DMS153 treated with DMSO at 0.1 percent for 48 hours (cell line): ENCODE measurements at regions not wholly inside any gene's neighbourhood (a gene's known extent, or its start where the extent isn't known, plus 50 kb on each side); places are given as distances from the start of the nearest gene placed in this dataset.

ENCODE experiments used
- DNase-seq: peaks from one replicate; lab custom pipeline; 2025; ENCODE audit not compliant: unreplicated experiment; lab: John Stamatoyannopoulos, UW

DNA sequence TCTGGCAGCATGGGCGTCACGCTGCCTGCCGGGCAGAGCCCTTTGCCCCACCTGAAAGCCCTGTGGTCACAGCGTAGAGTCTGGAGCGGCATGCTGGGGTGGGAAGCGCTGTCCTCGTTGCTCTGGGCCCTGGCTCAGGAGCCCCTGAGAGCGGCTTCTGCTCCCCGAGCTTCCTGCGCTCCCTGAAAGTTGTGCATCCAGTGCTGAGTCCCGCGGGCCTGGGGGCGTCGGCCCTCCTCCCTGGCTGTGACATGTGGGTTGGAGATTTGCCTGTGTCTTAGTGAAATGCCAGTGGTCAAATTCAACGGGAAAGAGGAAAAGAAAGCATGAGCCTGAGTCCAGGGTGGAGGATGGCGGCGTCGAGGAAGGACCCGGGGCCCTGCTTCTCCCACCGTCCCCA is 1208.0 kb downstream of the BRD1 start:
- no peak for DNase-seq

- DNase-seq, result no peak
Observed at GRCh38 chr22:48618326-48618725, 1209.3 kb downstream of the BRD1 start.

GRCh38 chr22:48616656-48617055 is 1211.0 kb downstream of the BRD1 start:
- no peak for DNase-seq

DNA sequence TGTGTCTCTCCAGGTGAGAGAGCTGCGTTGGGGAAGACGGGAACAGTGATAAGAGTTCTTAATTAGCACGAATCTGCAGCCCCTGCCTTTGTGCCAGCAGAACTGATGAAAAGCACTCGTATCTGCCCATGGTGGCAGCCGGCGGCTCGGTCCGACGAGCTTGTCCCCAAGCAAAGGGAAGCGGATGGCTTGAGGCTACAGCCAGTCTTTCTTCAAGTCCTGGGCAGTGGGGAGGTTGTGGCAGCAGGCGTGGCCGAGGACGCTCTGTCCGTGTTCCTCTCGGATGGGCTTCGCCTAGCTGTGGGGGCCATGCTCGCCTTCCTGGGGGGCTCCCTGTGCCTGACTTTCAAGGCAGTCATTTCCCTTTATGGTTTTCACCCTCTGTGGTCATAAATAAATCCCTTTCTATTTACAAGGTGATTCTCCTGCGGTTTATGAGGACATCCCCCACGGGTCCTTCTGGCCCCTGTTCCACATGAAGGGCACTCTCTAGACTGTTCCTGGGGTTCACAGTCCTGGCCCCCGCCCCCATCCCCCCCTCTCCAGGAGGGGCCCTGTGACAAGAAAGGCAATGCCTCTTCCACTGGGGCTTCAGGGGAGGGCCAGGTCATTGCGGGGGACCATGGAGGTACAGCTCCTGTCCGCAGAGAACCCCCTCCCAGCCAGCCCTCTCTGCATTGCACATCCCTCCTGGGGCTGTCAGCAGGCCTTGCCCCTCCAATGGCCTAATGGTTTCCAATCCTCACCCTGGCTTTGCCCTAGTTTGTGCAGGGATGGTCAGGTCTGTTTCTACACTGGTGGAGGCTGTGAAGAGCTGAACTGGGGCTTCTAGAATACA is 1212.3 kb downstream of the BRD1 start:
- DNase-seq, result no peak

DNA sequence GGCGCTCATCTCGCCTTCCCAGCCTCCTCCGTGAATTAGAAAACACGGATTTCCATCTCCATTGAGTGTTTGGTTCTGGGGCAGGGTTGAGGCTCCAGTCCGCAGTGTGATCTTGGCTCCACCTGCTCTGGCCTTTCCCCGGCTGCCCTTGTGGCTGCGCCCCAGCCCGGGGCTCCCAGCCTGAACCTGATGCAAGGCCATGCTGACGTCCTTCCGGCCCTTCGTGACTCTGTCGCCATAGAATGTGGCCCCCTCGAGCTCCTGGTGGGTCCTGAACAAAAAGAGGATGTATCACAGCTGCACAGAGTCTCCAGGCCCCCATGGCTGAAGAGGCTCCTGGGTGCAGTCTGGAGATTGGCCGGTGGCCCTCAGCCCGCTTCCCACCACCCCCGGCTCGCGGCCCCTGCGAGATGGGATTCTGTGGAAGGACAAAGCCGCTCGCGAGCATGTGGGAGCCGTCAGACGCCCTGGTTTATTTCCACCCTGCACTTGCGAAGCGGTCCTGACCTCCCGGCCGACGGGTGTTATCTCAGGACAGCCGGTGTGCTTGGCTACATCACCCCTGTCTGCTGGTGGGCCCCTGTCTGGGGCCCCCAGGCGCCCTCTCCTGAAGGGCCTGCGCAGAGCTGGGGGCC is 1214.0 kb downstream of the BRD1 start:
- no peak for DNase-seq

GRCh38 chr22:48612077-48612995 is 1215.3 kb downstream of the BRD1 start:
- no peak for DNase-seq

- DNase-seq, result no peak
Observed at GRCh38 chr22:48609279-48609865, 1218.3 kb downstream of the BRD1 start.

DNA sequence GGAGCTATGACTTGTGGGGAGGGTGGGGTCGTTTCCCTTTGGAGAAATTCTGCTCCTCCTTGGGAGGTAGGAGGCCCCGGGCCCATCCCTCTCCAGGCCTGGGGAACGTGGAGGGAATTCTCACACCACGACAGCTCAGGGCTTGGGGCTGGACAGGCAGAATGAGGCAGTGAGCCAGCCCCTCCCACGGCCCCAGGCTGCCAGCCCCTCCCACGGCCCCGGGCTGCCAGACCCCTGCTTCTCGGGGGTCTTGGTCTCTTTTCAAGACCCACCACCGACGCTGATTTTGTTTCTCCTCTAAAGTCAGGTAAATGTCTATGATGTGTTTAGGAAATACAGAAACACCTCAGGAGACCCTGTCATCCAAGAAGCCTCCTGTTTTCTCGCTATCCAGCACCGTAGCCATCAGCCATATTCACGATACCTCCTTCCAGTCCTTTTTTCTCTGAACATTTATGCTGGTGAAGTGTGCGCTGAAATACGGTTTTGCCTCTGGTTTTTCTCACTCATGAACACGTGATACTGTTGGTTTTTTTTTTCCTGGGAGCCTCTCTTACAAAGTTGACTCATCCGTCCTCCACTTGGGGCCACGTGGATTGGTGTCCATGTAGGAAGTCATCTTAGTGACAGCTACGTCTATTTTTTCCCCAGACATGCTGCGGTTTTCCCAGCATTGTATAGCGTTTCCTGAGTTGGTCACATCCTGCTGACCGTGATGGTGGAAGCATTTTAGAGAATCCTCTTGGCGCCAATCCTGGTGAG is 1219.6 kb downstream of the BRD1 start:
- DNase-seq, result no peak

DNA sequence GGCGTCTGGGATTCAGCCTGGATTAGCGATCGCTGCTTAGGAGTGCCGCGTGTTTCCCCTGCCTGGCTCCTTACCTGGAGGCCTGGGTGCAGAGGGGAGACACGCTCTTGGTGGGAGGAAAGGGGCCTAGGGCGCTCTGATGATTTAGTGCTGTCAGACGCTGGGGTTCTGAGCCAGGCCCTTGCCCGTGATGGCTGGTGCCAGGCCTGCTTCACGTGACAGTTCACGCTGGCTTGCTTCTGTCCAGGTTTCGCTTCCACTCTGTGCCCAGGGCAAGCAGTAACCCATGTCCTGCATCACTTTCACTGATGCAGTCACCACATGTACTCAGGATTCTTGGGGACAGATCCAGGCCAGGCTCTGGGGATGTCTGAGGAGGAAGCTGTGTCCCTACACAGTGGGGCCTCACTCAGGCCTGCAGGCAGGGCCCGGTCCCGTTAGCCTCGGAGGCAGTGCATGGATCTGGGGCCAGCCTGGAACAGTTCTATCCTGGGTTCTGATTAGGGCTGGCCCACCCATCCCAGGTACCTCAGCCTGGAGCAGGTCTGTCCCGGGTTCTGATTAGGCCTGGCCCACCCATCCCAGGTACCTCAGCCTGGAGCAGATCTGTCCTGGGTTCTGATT is 1220.9 kb downstream of the BRD1 start:
- DNase-seq, result no peak

DNA sequence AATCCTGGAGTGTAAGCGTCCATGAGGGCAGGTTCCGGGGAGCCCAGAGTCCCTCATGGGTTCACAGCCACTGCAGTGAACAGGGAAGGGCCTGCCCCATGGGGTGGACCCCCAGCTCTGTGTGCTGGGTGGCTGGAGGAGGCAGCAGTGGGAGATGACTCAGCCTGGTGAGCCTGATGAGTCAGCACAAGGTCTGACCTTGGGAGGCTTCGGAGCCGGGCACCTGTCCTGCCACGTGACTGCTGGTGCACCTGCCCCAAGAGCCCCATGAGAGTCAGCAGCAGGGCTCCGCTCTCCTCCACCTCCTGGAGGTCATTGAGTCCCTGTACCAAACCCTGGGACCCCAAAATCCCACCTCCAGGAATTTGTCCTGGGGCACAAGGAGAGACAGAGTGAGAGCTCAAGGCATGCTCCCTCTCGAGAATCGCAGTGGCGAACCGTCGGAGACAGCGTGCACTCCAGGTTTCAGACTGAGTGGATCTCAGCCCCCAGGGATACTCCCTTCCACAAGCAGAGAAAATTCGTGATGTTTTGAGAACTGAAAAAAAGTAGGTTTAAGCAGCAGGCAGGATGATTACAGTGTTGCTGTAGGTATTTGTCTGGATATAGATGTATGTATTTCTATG is 1221.7 kb downstream of the BRD1 start:
- DNase-seq, result peak; percentile 8

GRCh38 chr22:48605125-48605524 is 1222.5 kb downstream of the BRD1 start:
- DNase-seq, result no peak

DNA sequence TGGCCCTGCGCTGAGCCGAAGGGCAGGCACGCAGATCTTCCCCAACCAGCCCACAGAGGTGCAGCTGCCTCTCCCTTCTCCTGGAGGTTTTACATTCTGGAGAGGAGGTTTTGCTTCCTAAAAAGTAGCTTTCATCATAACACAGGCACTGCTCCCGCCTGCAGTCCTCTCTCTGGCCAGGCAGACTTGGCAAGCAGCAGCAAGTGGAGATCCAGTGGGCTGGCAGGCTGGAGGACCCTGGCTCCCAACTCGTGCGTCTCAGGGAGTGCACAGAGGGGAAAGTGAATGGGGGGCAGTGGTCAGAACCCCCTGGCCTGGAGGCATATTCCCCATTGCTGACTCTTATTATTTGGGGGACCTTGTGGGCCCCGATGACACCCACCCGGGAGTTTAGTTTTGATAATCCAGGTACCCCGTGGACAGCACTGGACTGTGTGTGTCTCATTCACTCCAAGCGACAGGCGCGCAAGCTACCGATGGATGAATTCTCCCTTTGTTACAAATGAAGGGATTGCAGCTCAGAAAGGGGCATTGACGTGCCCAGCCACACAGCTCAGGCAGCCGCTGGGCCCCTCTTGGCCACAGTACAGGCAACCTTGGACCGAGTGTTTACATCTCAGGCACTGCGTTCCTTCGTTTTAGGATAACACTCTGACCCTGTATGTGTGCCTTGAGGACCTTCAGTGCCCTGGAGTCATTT is 1223.9 kb downstream of the BRD1 start:
- DNase-seq, result no peak

DNA sequence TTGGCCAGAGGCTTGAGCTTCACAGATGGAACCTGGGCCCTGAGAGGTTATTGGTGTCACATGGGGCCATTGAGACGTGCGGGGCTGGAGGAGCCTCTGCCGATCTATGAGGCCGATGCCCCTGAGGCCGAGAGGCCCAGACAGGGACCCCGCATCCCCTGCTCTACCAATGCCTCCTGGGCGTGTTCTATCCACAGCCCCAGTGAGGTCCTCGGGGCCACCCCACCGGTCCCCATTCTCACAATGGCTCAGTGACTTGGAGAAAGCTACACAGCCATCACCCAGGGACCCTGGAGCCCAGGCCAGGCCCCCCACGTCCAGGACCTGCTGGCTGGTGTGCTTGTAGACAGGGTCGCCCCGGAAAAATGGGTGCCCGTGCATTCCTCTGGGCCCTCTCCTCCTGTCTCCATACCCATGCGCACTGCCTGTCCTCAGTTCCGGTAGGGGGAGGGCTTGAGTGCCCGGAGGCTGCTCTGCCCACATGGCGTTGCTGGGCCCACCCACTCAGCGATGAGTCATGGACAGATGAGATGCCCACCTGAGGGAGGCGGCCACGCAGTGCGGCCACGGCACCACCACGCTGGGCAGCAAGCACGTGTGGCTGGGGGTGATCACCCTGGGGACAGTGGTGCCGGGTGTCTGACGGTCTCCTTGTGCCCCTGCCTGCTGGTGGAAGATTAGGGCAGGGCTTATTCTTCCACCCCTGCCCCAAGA is 1224.7 kb downstream of the BRD1 start:
- DNase-seq, result no peak

GRCh38 chr22:48600681-48601080 is 1227.0 kb downstream of the BRD1 start:
- DNase-seq, result no peak

DNA sequence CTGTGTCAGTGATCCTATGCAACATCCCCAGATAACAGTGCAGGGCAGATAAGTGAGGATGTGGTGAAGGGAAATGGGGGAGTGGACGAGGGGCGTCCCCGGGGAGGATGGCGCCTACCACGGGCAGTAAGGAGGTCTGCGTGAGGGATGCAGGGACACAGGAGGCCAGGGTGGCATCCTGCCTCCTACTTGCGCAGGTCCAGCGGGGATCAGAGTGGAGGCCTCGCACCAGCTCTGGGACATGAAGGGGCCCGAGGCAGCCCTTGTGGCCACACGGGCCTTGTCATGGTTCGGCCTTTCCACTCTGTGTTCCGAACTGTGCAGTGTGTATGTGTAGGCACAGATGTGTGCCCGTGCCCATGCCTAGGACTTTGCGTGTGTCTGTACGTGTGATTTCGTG is 1227.5 kb downstream of the BRD1 start:
- no peak for DNase-seq

DNA sequence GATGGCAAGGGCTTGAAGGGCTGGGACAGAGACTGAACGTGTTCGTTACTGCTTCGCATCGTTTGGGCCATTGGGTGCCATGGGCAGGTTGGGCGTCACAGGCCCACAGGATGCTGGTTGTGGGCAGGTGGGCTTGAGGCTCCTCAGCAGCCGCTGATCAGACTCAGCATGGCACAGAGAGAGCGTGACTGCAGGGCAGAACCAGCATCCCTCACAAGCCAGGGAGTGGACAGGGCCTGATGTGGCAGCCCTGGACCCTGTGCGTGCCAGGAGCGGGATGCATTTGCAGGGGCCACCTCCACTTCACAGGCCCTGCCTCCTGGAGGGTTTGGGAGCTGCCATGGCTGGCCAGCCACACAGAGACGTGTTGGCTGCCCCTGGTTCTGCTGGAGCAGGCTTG is 1228.3 kb downstream of the BRD1 start:
- DNase-seq, result no peak

GRCh38 chr22:48596111-48596850 is 1231.4 kb downstream of the BRD1 start:
- no peak for DNase-seq

- no peak for DNase-seq
Observed at GRCh38 chr22:48595511-48595905, 1232.2 kb downstream of the BRD1 start.
